NCI-H146 treated with DMSO at 0.1 percent for 48 hours (cell line): ENCODE measurements at regions not wholly inside any gene's neighbourhood (a gene's known extent, or its start where the extent isn't known, plus 50 kb on each side); places are given as distances from the start of the nearest gene placed in this dataset.
"Not testable (repeated sequence)": the region's sequence is repeated elsewhere in the genome, so short reads cannot be mapped to it uniquely, and the experiment has no call there.

Experiments used
- DNase-seq: peaks from one replicate; lab custom pipeline; 2025; ENCODE audit not compliant: unreplicated experiment; lab: John Stamatoyannopoulos, UW

DNA sequence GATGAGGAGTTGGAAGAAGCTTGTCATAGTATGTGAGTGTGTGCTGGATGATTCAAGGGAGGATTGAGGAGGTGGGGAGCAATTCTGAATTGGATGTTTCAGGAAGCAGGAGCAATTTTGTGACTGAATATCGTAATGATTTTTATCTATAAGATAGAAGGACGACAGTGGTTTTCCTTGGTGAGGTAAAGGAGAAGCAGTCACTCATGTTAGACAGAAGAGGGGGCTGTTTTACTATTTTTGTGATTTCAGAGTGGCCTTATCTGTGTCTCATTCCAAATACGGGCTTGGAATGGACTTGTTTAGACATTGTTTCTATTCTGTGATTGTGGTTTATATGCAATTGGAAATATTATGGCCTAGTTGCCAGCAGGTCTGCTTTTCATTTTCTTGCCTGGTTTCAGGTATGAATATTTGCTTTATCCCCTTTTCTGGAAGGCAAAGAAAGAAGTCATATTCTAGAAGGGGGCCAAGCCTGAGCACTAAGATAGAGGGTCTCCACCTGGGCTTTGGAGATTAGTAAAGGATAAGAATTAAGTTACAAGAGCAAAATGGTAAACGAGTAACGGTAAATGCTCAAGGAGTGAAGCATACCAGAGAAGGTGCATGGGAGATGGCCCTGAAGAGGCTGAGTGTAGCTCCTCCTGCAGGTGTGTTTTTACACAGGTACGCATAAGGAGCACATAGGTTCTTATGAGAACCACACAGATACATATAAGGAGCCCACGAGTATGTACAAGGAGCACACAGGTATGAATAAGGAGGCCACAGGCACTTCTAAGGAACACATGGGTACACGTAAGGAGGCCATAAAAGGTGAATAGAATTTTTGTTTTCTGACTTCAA lies 124.6 kb upstream of the KCNAB1 start:
- DNase-seq = peak; percentile 50

DNA sequence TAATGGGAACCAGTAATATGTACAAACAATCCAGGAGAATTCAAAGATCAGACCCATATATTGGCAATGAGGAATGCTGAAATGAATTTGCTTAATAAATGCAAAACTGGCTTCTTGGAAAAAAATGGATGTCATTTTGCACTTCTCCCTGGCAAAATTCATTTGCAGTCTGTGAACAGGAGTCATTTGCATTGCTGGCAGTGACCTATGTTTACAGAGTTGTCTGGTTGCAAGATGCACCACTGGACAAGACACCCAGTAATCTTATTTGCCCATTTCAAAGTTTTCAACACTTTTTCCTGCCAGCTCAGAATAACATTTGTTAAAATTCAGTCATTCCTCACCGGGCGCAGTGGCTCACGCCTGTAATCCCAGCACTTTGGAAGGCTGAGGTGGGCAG lies 123.5 kb upstream of the KCNAB1 start:
- no peak for DNase-seq

DNA sequence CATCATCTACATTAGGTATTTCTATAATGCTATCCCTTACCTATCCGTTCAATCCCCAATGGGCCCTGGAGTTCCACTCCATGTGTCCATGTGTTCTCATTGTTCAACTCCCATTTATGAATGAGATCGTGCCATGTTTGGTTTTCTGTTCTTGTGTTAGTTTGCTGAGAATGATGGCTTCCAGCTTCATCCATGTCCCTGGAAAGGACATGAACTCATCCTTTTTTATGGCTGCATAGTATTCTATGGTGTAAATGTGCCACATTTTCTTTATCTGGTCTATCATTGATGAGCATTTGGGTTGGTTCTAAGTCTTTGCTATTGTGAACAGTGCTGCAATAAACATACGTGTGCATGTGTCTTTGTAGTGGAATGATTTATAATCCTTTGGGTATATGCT lies 122.2 kb upstream of the KCNAB1 start:
- DNase-seq = not testable (repeated sequence)

DNA sequence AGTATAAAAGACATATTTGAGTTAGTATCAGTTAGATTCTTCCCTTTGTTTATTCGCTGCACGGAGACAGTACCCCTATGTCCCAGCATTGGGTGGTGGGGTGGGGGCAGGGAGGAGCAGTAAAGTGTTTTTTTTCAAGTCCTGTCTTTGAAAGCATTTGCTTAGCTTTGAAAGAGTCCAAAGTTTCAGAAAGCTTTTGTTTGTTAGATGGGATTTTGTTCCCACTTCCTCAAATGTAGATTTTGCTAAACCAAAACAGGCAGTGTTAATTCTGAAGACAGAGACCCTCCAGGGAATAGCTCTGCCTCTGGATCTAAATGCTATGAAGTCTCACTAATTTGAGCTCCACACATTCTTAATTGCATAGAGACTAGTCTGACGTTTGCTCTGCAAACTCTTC lies 114.6 kb upstream of the KCNAB1 start:
- DNase-seq = no peak

DNA sequence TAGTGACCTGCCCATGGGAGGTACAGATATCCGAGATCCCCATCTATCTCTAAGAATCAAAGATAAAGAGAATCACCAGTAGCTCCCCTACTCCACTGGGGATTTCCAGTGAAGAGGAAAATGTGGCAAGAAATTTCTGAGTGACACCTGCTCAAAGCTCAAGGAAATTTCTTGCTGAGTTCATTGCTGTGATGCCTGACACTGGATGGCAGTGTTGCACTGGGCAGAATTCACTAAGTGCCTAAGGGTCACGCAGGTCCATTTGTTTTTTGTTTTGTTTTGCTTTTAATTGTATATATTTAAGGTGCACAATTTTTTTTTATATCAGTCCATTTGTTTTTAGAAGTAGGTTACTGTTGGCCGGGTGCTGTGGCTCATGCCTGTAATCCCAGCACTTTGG lies 109.5 kb upstream of the KCNAB1 start:
- DNase-seq = no peak

DNA sequence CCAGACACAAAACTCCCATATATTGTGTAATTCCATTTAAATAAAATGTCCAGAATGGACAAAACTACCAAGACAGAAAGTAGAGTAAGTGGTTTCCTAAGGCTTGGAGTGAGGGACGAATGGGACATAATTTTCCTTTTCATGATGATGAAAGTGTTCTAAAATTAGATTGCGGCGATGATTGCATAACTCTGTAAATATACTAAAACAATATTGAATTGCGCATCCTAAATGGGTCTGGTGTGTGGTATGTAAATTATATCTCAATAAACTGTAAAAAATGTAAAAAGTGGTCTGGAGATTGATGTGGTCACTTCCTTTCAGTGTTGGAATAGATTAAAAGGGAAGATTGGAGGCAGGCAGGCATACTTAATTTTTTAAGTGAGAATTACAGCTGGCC lies 105.9 kb upstream of the KCNAB1 start:
- DNase-seq = no peak

DNA sequence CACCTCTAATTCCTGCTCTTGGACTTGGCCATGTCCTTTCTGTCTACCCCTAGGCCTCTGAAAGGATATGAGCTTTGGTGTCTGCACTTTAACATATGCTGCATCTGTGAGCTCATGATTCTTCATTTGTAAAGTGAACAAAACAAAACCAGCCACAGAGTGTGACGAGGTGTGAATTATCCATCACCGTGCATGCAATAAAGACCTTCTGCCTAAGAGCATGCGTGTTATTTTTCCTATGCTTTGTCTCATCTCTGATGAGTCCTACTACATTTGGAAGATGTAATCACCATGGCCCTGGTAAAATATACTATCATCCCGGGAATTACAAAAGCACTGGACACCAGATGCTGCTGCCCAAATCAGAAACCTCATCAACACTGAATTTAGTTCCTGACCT lies 103.5 kb upstream of the KCNAB1 start:
- no peak for DNase-seq

DNA sequence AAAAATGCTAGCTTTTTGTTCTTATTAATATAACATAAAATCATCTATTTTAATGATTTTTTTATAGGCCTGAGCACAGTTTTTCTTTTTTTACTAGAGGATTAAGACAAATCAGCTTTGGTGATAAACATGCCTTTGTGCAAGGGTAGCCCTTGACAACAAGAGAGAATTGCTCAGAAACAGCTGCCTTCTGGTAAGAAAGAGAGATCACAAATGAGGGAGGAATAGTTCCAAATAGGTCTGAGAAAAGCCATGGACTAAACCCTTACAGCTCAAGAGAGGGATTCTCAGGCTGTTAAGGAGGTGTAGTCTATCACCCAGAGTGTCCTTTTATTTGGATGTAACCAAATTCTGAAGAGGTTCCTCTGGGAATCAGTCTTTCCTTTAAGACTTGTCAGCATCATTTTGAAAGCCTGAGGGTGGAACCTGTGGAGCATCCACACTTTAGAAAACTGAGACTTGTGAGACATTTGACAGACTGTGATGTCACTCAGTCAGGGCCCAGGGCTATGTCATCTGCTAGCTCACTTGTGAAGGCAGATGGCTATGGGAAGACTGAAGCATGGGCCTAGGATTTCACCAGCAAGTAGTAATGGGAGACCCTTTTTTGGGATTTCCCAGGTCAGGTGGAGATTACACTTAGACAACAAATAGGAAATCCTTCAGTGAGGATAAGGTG lies 102.9 kb upstream of the KCNAB1 start:
- no peak for DNase-seq

DNA sequence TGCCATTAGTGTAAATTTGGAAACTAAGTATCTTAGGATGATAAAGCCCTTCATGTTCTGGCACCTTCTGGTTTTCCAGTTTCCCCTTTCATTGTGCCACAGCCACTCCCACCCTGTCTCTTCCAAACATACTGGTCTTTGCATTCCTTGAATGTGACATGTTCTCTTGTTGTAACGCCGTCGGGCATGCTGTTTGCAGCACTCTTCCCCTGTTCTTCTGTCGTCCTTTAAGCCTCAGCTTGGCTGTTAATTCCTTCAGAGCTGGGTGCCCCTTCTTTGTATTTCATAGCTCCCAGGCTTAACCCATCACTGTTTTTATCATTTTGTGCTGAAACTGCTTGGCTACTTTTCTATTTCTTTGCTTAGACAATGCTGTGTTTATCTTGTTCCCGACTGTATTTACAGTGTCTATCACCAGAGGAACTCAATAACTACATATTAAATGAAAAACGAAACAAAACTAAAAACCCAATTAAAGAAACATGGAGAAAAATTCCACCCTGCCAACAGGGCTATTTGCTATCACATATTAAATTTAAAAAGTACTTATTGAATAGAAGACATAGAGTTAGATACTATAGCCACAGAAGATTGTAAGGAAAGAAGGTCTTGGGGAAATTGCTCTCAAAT lies 95.4 kb upstream of the KCNAB1 start:
- DNase-seq = no peak

DNA sequence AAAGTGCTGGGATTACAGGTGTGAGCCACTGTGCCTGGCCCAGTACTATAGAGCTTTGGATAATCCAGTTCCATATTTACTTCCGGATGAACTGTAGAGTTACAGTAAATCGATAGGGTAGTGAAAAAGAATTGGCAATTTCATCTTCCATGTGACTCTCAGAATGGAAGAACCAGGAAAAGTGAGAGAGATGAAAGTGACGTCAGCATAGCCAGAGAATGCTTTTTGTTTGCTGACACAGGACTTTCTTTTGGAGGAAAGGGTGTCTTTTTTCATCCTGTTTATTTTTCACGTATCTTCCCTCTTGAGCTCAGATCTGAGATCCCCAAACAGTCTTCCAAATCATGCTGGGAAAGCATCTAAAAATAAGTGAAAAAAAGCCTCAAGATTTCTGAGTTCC lies 91.2 kb upstream of the KCNAB1 start:
- DNase-seq = no peak

DNA sequence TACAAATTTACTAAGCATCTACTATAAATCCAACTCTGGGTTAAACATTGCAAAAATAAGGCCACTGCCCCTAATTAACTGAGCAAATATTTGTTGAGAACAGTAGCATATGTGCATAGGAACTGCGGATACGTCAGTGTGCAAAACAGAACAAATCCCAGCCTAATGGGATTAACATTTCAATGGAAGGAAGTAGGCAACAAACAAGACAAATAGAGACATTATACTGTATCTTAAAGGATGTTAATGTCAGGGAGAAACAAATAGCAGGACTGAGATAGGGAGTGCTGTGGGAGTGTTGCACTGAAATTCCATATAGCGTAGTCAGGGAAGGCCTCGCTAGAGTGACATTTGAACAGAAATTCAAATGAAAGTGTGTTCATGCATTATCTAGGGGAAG lies 89.7 kb upstream of the KCNAB1 start:
- DNase-seq = no peak

DNA sequence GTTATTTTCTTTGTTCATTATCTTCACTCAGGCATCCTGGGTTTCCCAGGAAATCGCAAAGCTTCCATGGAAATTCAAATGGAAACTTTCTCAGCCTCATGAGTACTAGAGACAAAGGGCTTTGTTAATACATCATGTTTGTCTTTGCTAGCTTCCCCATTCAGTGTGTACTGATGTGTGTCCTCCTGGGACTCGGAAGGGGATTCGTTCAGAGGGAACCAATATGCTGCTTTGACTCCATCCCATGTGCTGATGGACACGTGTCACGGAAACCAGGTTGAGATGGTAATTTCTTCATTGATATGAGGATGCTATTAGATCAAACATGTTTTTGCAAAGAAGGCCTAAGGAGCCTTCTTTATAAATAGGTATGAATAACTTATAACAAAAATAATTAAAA lies 87.0 kb upstream of the KCNAB1 start:
- no peak for DNase-seq

DNA sequence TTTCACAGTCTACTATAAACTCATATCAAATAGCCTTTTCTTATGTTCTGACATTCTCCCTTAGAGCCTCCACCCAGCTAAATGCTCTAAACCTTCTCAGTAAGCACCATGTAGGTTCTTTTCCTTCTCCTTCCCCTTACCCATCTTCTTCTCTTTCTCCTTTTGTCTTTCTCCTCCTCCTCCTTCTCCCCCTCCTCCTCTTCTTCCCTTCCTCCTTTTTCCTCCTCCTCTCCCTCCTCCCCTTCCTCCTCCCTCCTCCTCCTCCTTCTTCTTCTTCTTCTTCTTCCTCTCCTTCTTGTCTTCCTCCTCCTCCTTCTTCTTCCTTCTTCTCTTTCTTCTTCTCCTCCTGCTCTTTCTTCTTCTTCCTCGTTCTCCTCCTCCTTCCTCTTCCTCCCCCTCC lies 85.2 kb upstream of the KCNAB1 start:
- DNase-seq = no peak

DNA sequence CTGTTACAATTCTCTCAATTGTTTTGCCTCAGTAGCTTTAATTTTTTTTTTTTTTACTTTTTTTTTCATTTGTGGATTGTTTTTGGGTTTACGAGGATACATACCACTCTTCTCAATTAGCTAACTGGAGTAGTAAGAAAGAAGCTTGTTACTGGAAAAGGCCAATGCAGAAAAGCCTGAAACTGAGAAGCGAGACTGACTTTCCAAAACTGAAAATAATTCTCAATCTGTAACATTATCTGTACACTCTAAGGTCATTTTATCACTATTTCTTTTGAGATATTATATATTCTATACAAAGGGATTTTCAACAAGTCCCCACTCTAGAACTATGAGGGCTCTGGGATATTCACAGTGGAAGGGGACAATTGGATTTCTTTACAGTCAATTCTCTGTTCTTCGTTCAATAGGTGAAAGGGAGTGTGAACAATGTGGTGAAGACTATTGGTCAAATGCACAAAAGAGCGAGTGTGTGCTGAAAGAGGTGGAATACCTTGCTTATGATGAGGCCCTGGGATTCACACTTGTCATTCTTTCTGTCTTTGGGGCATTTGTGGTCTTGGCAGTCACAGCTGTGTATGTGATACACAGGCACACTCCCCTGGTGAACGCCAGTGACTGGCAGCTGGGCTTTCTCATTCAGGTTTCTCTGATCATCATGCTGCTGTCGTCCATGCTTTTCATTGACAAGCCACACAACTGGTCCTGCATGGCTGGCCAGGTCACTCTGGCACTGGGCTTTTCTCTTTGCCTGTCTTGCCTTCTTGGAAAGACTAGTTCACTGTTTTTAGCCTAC lies 83.9 kb upstream of the KCNAB1 start:
- no peak for DNase-seq

DNA sequence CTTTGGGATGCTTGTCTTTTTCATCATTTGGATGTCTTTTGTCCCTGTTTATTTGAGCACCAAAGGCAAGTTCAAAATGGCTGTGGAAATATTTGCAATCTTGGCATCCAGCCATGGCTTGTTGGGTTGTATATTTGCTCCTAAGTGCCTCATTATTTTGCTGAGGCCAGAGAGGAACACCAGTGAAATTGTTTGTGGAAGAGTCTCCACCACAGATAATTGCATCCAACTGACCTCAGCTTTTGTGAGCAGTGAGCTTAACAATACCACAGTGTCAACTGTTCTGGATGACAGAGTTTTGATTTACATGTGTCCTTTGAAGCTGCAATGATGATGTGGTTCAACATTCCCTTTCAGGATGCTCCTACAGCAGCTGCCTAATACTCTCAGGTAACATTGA lies 83.0 kb upstream of the KCNAB1 start:
- DNase-seq = peak; percentile 95

DNA sequence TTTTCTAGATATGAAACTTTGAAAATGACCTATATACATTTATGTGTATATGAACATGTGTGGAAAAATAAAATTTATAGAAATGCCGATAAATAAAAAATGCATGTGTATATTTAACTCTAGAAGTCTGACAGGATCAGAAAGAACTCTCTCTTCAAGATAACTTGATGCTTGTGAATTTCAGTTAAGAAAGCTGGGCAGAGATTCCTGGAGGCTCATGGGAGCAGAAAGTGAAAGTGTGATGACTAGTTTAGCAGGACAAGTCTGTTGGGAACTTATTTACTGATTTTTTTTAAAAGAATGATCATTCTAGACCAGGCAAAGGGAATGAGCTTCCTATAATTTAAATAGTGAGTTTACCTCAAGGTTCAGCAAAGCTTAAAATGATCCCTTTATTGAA lies 81.5 kb upstream of the KCNAB1 start:
- DNase-seq = no peak

DNA sequence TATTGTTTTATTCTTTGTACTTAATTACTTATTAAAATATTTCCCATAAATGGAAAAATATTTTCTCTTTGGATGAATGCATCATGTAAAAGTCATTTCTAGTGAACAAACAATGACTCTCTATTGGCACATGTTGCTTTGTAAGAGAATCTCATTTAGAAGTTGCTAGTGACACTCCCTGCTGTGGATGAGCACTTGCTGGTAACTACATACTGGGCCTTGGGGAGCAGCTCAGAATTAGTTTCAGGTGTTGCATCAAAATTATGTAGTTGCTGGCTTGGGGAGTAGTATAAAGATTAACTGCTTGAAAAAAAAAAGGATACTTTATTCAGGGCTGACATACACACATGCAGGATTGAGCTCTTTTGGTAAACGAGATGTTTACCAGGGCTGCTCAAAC lies 80.3 kb upstream of the KCNAB1 start:
- DNase-seq = no peak

DNA sequence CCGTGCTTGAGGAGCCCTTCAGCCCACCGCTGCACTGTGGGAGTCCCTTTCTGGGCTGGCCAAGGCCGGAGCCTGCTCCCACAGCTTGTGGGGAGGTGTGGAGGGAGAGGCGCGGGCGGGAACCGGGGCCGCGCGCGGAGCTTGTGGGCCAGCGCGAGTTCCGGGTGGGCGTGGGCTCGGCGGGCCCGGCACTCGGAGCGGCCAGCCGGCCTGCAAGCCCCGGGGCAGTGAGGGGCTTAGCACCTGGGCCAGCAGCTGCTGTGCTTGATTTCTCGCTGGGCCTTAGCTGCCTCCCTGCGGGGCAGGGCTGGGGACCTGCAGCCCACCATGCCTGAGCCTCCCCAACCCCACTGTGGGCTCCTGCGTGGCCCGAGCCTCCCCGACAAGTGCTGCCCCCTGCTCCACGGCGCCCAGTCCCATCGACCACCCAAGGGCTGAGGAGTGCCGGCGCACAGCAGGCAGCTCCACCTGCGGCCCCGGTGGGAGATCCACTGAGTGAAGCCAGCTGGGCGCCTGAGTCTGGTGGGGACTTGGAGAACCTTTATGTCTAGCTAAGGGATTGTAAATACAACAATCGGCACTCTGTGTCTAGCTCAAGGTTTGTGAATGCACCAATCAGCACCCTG lies 79.0 kb upstream of the KCNAB1 start:
- DNase-seq = not testable (repeated sequence)

DNA sequence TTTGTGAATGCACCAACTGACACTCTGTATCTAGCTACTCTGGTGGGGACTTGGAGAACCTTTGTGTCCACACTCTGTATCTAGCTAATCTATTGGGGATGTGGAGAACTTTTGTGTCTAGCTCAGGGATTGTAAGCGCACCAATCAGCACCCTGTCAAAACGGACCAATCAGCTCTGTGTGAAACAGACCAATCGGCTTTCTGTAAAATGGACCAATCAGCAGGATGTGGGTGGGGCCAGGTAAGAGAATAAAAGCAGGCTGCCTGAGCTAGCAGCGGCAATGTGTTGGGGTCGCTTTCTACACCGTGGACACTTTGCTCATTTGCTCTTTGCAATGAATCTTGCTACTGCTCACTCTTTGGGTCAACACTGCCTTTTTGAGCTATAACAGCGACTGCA lies 78.5 kb upstream of the KCNAB1 start:
- DNase-seq = not testable (repeated sequence)

DNA sequence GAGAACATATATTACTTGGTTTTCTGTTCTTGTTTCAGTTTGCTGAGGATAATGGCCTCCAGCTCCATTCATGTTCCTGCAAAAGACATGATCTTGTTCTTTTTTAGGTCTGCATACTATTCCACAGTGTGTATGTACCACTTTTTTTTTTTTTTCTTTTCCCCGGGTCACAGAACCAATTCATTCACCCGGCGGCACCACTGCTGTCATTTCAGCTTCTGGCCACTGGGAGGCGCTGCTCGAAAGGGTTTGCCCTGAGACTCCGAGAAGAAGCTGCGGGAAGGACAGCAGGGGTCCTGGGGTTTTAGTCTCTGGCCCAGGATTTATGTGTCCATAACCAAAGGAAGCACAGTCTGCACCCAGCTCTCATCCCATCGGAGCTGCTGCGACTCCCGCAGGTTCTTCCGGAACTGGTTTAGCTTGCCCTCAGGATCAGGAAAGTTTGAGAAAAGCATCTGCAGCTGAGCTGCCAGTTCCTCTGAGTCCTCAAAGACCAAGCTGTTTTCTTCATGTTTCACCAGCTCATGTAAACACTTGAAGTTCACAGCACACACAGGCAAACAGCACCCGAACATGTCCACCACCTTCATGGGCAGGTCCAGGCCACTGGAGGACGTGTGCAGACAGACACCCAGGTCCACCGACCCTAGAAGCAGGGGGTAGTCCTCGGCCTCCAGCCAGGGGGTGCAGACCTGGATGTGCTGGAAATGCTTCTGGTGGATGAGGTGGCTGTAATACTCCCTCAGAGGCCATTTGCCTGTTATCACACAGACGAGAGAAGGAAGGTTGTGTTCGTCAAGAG lies 76.3 kb upstream of the KCNAB1 start:
- DNase-seq = not testable (repeated sequence)
